ENCODE measurements at regions not wholly inside any gene's neighbourhood (a gene's known extent, or its start where the extent isn't known, plus 50 kb on each side); places are given as distances from the start of the nearest gene placed in this dataset.

DNA sequence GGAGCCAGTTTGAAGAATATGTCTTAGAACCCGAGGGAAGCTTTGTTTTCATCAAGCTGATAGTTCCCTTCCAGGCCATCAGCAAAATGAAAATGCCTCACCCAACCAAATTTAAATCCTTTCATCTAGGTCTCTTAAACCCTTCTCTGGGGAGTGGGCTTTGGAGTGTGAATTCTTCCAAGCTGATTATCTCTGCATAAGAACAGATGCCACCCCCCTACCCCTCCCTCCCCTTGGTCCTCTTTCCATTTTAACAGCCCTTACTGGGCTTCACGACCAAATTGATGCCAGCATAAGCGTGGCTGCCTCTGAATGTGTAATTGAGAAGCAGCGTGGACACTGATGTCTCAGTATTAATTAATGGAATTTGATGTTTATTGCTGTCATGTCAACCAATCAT is 509.7 kb upstream of the CLINT1 start:
- no peak for DNase-seq (ENCODE audit: low read depth)

DNA sequence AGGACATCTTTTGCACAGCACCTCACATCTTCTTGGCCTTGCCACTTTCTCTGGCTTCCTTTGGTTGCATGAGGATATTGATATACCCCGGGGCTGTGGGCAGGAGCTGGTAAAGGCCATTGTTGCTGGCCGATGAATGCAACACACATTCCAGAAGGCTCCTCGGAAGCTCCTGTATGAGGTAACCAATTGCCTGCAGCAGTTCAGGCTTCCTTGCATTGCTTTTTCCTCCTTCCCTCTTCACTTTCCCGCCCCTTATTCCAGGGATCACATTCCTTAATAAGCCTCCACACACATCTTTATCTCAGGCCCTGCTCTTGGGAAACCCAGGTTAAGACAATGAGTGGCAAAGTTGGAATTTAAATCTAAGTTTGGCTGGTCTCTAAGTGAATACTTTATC is 505.4 kb upstream of the CLINT1 start:
- no peak for DNase-seq (ENCODE audit: low read depth)

- DNase-seq (ENCODE audit: low read depth), result no peak
Observed at GRCh38 chr5:158354958-158355357, 496.0 kb upstream of the CLINT1 start.

GRCh38 chr5:158351485-158352125 is 492.7 kb upstream of the CLINT1 start:
- no peak for DNase-seq (ENCODE audit: low read depth)

- DNase-seq (ENCODE audit: low read depth), result no peak
Observed at GRCh38 chr5:158349987-158350386, 491.0 kb upstream of the CLINT1 start.

DNA sequence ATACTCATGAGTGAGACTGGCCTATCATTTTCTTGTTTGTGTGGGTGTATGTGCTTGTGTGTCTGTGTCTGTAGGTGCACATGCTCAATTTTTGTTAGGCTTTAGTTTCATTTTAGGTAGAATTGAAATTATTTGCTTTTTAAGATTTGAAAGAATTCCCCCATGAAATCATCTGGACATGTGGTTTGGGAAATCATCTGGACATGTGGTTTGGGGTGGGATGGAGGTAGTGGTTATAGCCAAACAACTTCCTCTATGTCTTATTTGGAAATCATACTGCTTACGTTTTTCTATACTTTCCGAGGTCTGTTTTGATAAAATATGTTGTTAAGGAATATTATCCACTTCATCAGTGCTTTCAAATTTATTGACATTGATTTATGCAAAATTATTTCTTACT is 485.4 kb upstream of the CLINT1 start:
- no peak for DNase-seq (ENCODE audit: low read depth)

DNA sequence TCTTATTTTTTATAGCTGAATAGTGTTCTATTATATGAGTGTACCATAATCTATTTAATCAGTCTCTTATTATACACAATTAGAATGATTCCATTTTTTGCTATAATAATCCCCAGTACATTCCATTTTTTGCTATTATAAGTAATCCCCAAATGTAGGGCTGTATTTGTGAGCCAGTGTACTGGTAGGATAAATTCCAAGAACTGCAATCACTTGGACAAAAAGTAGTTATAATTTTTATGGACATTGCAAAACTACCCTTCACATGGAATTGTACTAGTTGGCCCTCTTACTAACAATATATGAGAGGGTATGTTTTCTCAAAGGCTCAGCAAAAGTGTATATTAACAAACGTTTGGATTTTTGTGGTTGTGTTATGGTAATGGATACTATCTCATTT is 481.7 kb upstream of the CLINT1 start:
- DNase-seq (ENCODE audit: low read depth), result no peak

DNA sequence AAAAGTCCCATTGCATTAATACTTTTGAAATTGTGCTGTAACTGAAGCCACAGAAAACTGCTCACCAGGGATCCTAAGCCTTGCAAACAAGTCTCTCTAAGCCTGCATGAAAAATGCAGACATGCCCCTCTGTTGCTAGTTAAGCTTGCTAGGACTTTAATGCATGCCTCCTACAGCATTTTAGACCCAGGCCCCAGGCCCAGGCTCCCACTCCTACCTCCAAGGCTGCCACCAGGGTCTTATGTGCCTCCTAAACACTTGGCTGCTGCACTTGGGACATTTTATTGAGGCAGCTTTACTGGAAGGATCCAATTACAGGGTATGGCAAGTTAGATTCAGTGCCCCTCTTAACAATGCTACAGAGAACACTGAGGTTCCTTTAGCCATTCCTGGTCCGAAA is 467.3 kb upstream of the CLINT1 start:
- no peak for DNase-seq (ENCODE audit: low read depth)

GRCh38 chr5:158324236-158324635 is 465.3 kb upstream of the CLINT1 start:
- no peak for DNase-seq (ENCODE audit: low read depth)

DNA sequence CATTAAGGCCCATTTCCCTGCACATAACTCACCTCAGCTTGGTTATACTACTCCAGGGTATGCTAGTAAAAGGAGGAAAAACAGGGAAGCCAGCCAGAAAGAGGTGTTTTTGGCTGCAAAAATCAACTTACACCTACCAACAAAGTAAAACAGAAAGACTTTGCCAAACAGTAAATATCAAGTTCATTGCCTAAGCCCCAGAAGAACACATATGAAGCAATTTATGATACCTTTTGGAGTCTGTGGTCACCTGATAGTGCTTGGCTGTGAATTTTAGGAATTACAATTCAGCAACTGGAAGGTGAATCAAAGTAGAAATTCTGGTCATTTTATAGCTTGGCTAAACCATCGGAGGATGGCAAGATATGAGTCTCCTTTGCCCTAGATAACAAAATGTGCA is 463.7 kb upstream of the CLINT1 start:
- no peak for DNase-seq (ENCODE audit: low read depth)

- no peak for DNase-seq (ENCODE audit: low read depth)
Observed at GRCh38 chr5:158320934-158321333, 462.0 kb upstream of the CLINT1 start.

DNA sequence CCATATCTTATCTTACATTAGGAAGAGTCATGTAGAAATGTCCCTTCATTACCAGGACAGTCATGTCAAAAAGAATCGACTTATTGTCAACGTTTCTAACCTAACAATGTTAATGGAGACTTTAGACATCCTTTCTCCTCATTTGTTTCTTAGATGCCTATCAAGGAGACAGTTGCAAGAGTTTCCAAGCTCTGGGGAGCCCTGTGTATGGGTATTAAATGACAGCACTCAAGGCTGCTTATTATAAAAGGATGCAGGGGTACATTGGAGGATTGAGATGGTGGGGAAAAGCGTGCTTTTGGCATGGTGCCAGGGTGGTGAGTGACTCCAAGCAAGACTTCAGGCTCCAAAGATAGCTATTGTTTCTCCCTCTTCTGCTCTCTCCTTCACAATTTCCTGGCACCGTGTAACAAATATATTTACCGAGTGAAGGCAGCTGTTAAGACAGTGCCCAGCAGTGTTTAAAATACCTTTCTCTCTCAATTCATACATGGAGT is 461.3 kb upstream of the CLINT1 start:
- DNase-seq (ENCODE audit: low read depth), result no peak

DNA sequence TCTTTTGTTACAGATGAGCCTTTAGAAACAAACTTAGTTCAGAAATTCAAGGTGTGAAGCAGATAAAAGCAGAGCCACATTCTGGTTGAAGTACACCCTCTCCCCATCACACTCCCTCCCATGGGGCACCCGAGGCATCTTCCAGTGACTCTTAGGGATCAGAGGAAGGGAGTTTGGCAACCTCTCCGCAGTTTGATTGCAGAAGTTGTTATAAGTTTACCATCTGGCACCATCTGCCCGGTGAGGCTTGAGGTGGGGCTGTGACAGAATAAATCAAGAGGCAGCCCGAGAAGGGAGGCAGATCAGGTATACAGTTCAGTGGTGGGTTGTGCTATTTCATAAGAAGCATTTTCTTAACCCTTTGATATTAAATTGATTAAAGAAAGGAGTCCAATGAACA is 458.6 kb upstream of the CLINT1 start:
- DNase-seq (ENCODE audit: low read depth), result no peak

- no peak for DNase-seq (ENCODE audit: low read depth)
Observed at GRCh38 chr5:158313733-158314464, 455.0 kb upstream of the CLINT1 start.

DNA sequence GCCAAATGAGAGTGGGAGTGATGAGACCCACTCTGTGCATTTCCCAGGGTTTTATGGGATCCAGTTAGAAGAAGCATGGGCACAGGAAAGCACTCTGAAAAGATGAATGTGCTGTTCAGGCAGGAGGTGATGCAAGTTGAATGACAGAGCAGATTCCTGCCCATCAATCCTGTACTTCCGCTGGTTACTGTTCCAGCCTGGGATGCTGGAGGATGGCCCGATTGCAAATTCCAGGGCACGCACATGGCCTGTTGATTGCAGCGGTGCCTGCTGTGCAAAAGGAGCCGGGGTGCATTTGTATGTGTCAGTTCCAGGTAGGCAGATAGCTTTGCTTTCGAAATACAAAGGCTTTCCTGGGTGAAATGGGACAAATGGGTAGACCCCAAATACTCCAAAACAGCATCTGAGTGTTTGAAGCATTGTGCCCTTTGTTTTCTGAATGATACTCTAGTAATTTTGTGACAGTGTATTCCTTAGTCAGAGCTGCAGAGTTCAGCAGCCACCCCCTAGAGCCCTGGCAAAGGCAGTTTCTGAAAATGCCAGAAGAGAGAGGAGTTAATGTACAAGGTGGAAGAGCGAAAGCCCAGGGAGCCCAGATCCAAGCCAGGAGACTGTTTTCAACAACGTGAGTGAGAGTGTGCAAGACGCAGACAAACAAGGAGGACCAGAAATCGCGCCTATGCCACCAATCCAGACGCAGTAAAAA is 454.2 kb upstream of the CLINT1 start:
- DNase-seq (ENCODE audit: low read depth), result no peak

- no peak for DNase-seq (ENCODE audit: low read depth)
Observed at GRCh38 chr5:158309088-158309807, 450.3 kb upstream of the CLINT1 start.

- no peak for DNase-seq (ENCODE audit: low read depth)
Observed at GRCh38 chr5:158308429-158309025, 449.6 kb upstream of the CLINT1 start.

- DNase-seq (ENCODE audit: low read depth), result no peak
Observed at GRCh38 chr5:158305861-158306260, 446.9 kb upstream of the CLINT1 start.

DNA sequence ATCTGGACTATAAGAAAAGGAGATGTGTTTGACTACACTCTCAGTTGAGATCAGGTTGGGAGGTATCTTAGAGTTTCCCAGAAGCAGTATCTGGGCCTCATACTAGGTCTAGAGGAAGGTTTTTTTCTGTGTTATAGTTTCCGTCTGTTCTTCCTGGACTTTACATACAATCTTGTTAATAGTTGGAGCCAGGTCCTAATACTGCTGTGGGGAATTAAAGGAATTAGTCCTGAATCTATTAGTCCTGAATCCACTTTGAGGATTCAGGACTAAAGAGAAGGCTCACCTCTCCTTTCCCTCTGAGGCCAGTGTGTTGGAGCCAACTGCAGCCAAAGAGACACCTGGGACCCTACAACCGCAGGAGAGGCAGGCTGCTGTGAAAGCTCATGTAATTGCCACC is 445.7 kb upstream of the CLINT1 start:
- DNase-seq (ENCODE audit: low read depth), result no peak

DNA sequence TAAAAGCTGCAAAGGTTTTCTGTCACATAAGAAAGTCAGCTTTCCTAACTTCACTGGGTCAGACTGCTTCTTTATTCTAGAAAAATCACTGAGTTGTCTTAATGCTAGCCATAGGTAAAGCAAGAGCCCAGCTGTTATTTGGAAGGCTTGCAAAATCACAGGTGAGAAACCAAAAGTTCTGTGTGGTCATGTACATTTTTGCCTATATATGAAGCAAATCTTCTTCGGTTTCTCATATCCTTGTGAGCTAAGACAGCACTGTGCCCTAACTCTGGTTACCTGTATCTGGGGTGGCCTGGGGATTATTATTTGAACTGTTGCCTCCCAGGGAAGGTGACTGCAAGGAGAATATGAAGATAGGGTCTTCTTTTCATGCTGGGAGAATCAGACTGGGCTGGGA is 444.9 kb upstream of the CLINT1 start:
- DNase-seq (ENCODE audit: low read depth), result no peak

GRCh38 chr5:158303275-158303674 is 444.3 kb upstream of the CLINT1 start:
- no peak for DNase-seq (ENCODE audit: low read depth)

GRCh38 chr5:158302029-158302428 is 443.1 kb upstream of the CLINT1 start:
- no peak for DNase-seq (ENCODE audit: low read depth)
